HG02678 (cell line): ENCODE measurements at regions not wholly inside any gene's neighbourhood (a gene's known extent, or its start where the extent isn't known, plus 50 kb on each side); places are given as distances from the start of the nearest gene placed in this dataset.
"Not testable (repeated sequence)": the region's sequence is repeated elsewhere in the genome, so short reads cannot be mapped to it uniquely, and the experiment has no call there.

Experiments
- ATAC-seq: cut with Tn5 transposase; IDR thresholded peaks from one replicate; pipeline ENCODE4 v1.9.1; 2021; ENCODE audit warnings: mild to moderate bottlenecking, moderate library complexity; ENCODE audit not compliant: unreplicated experiment

GRCh38 chr5:1638658-1639400 lies 115.1 kb upstream of the LPCAT1 start:
- ATAC-seq, result no peak

DNA sequence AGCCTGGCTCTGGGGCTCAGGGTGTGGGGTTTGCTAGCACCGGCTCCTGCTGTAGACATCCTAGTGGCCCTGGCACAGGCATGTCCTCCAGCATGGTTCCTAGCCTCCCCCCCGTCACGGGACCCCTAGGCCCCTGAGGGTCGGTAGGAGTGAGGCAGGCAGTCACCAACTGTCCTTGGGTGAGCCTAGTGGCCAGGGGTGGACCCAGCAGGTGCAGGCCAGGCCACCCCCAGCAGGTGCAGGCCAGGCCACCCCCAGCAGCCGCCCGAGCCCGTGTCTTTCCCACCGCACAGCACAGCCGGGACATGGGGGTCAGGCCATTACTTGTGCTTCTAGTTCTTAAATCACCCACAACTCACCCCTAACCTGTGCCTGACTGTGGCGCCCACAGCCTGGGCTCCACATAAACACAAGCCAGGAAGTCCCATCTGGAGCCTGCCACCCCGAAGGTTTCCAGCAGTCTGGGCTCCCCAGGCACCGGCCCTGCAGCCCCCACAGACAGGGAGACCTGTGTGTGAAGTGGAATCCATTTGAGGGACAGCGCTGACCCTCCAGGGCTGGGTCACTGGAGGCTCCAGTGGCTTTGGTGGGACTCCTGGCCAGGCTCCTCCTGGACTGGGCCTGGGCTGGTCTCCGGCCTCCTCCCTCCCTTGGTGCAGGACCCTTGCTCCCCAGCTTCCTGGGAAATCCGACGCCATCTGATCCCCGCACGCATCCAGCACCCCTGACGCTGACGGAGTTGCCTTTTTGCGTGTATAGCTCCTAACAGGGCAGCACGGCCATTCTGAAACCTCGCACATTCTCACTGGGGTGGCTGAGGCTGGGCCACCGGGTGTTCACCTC lies 114.1 kb upstream of the LPCAT1 start:
- ATAC-seq, result no peak

DNA sequence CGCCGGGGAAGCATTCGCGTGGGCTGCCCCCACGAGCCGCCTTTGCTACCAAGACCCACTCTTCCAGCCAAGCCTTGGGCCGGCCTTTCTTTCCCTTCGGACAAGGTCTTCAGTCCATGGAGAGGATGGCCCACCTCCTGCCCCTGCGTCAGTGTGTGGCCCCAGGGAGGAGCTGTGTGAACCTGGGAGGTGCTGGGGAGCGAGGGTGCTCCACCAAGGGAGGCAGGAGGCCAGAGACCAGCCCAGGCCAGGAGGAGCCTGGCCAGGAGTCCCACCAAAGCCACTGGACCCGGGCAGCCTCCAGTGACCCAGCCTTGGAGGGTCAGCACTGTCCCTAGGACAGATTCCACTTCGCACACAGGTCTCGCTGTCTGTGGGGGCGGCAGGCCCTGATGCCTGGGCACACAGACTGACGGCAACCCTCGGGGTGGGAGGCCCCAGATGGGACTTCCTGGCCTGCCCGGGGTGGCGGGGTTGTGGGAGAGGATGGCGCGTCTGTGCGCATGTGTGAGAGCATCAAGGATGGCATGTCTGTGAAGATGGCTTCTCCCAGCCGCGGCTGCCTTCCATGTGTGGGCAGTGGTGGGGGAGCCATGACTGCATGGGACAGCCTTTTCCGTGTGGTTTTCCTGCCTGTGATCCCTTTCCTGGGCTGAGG lies 113.3 kb upstream of the LPCAT1 start:
- no peak for ATAC-seq

DNA sequence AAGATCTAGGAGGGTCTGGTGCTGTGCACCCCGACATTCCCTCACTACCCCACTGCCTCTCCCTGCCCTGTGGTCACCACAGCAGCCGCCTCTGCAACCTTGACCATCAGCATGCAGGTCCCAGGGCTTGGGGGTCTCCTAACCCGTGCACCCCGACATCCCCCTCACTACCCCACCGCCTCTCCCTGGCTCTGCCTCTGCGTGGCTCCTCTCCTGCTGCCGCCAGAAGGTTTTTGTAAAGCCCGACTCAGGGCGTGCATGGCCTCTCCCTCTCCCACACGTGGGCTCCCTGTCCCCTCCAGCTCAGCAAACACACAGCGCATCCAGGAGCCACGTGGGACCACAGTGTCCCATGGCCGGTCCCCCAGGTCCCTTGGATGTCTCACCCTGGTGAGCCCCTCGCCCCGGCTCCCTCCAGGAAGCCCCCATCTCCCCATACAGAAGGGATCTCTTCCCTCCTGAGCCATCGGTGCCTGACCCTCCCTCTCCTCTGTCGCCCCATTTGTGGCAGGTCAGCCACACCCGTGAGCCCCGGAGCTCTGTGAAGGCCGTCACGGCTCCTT lies 112.5 kb upstream of the LPCAT1 start:
- ATAC-seq, result not testable (repeated sequence)

DNA sequence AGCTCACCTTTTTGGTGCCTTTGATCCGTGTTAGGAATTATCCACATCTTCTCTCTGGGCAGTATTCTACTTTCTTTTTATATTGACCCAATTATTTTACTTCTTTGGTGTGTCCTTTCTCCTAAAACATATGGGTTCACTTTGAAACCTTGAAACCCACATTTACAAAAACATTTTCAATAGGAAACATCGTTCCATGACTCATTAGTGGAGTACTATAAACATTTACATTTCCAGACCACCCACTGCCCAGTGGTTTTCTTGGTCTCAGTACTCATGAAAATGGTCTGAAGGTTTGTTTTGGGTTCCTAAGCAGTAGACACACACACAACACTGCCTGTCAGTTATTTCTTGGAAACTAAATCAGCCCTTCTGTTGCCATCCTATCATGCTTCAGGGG lies 111.7 kb upstream of the LPCAT1 start:
- not testable (repeated sequence) for ATAC-seq

DNA sequence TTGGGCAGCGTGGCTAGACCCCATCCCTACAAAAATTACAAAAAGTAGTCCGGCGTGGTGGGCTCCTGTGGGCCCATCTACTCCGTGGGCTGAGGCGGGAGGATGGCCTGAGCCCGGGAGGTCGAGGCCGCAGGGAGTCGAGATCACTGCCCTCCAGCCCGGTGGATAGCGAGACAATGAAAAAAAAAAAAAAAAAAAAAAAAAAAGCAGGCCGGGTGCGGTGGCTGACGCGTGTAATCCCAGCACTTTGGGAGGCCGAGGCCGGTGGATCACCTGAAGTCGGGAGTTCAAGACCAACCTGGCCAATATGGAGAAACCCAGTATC lies 110.5 kb upstream of the LPCAT1 start:
- no peak for ATAC-seq

DNA sequence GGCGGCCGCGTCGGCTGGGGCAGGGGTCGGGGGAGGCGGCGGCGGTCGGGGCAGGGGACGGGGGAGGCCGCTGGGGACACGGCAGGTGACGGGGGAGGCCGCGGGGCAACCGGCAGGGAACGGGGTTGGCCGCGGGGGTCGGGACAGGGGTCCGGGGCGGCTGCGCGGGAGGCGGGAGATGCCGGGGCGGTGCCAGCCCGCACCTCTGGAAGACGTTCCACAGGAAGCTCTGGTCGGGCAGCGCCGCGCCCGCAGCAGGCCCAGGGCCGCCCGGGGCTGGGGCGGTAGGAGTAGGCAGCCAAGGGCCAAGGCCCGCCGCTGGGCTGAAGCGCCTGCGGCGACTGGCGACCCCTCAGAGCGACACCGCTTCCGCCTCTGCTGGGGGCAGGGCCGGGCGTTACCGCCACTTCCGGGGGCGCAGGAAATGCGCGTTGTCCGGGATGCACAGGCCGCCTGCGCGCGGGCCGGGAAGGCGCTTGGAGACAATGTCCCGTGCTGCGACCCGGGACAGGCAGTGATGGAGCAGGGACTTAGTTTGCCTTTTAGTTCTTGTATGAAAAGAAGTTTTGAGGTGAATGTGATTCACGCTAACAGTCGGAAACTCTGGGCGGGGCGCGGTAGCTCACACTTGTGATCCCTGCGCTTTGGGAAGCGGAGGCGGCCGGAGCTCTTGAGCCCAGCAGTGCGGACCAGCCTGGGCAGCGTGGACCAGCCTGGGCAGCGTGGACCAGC lies 110.0 kb upstream of the LPCAT1 start:
- peak; percentile 97 for ATAC-seq

- ATAC-seq, result not testable (repeated sequence)
These were observed 107.2 kb upstream of the LPCAT1 start for GRCh38 chr5:1631004-1631403.

- not testable (repeated sequence) for ATAC-seq
These were observed 102.6 kb upstream of the LPCAT1 start for GRCh38 chr5:1626397-1626796.

GRCh38 chr5:1619531-1619930 lies 95.8 kb upstream of the LPCAT1 start:
- ATAC-seq, result not testable (repeated sequence)

- ATAC-seq, result not testable (repeated sequence)
These were observed 94.6 kb upstream of the LPCAT1 start for GRCh38 chr5:1618296-1618865.

GRCh38 chr5:1617236-1617755 lies 93.5 kb upstream of the LPCAT1 start:
- ATAC-seq, result not testable (repeated sequence)

GRCh38 chr5:1613515-1613914 lies 89.8 kb upstream of the LPCAT1 start:
- not testable (repeated sequence) for ATAC-seq

- not testable (repeated sequence) for ATAC-seq
These were observed 86.8 kb upstream of the LPCAT1 start for GRCh38 chr5:1610526-1610925.

- not testable (repeated sequence) for ATAC-seq
These were observed 85.4 kb upstream of the LPCAT1 start for GRCh38 chr5:1609111-1609510.

DNA sequence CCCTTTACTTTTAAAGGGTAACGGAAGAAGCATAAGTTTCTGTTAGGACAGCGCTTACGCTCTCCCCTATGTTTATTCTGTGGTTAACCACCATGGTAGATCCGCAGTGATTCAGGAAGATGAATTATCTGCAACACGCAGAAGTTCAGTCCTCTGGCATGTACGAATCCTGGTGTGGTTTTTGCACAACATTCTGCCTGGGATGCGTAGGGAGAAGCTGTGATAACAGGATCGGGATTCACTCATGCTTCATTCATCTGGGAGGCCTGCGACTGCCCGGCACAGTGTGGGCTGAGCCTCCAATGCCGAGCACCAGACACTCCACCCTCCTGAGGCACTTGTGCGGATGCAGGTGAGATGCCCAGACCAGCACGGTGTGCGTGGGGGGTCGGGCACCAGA lies 84.6 kb upstream of the LPCAT1 start:
- ATAC-seq, result not testable (repeated sequence)

GRCh38 chr5:1606951-1607350 lies 83.2 kb upstream of the LPCAT1 start:
- not testable (repeated sequence) for ATAC-seq

- not testable (repeated sequence) for ATAC-seq
These were observed 80.2 kb upstream of the LPCAT1 start for GRCh38 chr5:1603916-1604315.

DNA sequence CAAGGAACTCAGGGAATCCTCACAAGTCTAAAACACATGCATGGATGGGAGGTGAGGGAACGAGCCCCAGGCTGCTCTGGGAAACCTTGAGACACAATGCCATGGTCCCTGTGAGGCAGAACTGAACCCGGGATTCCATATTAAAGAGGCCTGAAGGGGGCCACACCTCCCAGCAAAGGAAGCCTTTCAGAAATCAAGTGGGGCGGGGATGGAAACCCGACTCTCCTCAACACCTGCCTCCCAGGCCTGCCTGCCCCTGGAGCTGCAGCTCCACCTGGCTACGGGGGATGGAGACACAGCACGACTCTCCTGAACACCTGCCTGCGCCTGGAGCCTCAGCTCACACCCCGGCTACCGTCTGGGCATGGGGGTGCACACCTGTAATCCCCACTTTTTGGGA lies 77.8 kb upstream of the LPCAT1 start:
- ATAC-seq, result not testable (repeated sequence)
